AG08395 (cell line): ENCODE measurements at regions not wholly inside any gene's neighbourhood (a gene's known extent, or its start where the extent isn't known, plus 50 kb on each side); places are given as distances from the start of the nearest gene placed in this dataset.

ENCODE experiments used
- DNase-seq: peaks from one replicate; pipeline ENCODE4 v3.0.0; 2012; ENCODE audit warnings: mixed read lengths, low spot score

- DNase-seq: no peak
Measured at GRCh38 chr15:72919936-72920465, 132.3 kb upstream of the NEO1 start.

- DNase-seq: no peak
Measured at GRCh38 chr15:72916897-72917296, 133.3 kb upstream of the ADPGK start.

- DNase-seq: no peak
Measured at GRCh38 chr15:72916378-72916777, 132.8 kb upstream of the ADPGK start.

GRCh38 chr15:72915843-72916242, 132.3 kb upstream of the ADPGK start:
- no peak for DNase-seq

- no peak for DNase-seq
Measured at GRCh38 chr15:72912996-72913395, 129.4 kb upstream of the ADPGK start.

GRCh38 chr15:72912121-72912520, 128.6 kb upstream of the ADPGK start:
- no peak for DNase-seq

GRCh38 chr15:72911626-72912025, 128.1 kb upstream of the ADPGK start:
- DNase-seq: no peak

- DNase-seq: no peak
Measured at GRCh38 chr15:72908713-72909112, 125.2 kb upstream of the ADPGK start.

- no peak for DNase-seq
Measured at GRCh38 chr15:72907733-72908132, 124.2 kb upstream of the ADPGK start.

- DNase-seq: no peak
Measured at GRCh38 chr15:72902919-72903260, 119.3 kb upstream of the ADPGK start.

- DNase-seq: peak; percentile 67
Measured at GRCh38 chr15:72902245-72902918, 118.8 kb upstream of the ADPGK start.

- no peak for DNase-seq
Measured at GRCh38 chr15:72892986-72893385, 109.4 kb upstream of the ADPGK start.

GRCh38 chr15:72890043-72890442, 106.5 kb upstream of the ADPGK start:
- DNase-seq: no peak

GRCh38 chr15:72889545-72889944, 106.0 kb upstream of the ADPGK start:
- DNase-seq: no peak

- DNase-seq: no peak
Measured at GRCh38 chr15:72888811-72889210, 105.3 kb upstream of the ADPGK start.

- no peak for DNase-seq
Measured at GRCh38 chr15:72888211-72888610, 104.7 kb upstream of the ADPGK start.

GRCh38 chr15:72887376-72887775, 103.8 kb upstream of the ADPGK start:
- DNase-seq: no peak

- DNase-seq: no peak
Measured at GRCh38 chr15:72884311-72884710, 100.8 kb upstream of the ADPGK start.

GRCh38 chr15:72873379-72874233, 90.0 kb upstream of the ADPGK start:
- no peak for DNase-seq

- no peak for DNase-seq
Measured at GRCh38 chr15:72872066-72872845, 88.7 kb upstream of the ADPGK start.

GRCh38 chr15:72866866-72867616, 83.5 kb upstream of the ADPGK start:
- no peak for DNase-seq

- no peak for DNase-seq
Measured at GRCh38 chr15:72866182-72866581, 82.6 kb upstream of the ADPGK start.
